Naive B cell (primary cell): ENCODE measurements at regions not wholly inside any gene's neighbourhood (a gene's known extent, or its start where the extent isn't known, plus 50 kb on each side); places are given as distances from the start of the nearest gene placed in this dataset.
"Not testable (repeated sequence)": the region's sequence is repeated elsewhere in the genome, so short reads cannot be mapped to it uniquely, and the experiment has no call there.

Experiments
- ATAC-seq, 2 donors: fragments of 150-1000 bp; cut with Tn5 transposase; 2 replicates each; pipeline ENCODE4 v1.10.0; 2021; ENCODE audit warnings: low read depth in 2 of 2, mild to moderate bottlenecking in 2 of 2, moderate library complexity in 2 of 2
- DNase-seq: peaks from one replicate; pipeline ENCODE4 v3.0.0; 2022
- H3K27ac Mint-ChIP-seq, 6 donors: one replicate each; pipeline ENCODE4 v1.8.0; 2020 to 2022; ENCODE audit warnings: mild to moderate bottlenecking in 6 of 6, mixed read lengths in 6 of 6, moderate library complexity in 5 of 6, inconsistent platforms in 2 of 6
- H3K27me3 Mint-ChIP-seq, 3 donors: one replicate each; pipeline ENCODE4 v1.8.0; 2021 to 2022; ENCODE audit warnings: mixed read lengths in 3 of 3, mild to moderate bottlenecking in 1 of 3
- H3K36me3 Mint-ChIP-seq, 2 donors: one replicate each; pipeline ENCODE4 v1.8.0; 2020 to 2022; ENCODE audit warnings: mixed read lengths in 2 of 2, inconsistent platforms in 1 of 2, mild to moderate bottlenecking in 1 of 2
- H3K4me1 Mint-ChIP-seq, 3 donors: one replicate each; pipeline ENCODE4 v1.8.0; 2020 to 2022; ENCODE audit warnings: mixed read lengths in 3 of 3, inconsistent platforms in 1 of 3, mild to moderate bottlenecking in 1 of 3, moderate library complexity in 1 of 3
- H3K4me3 Mint-ChIP-seq, 8 donors: one replicate each; pipeline ENCODE4 v1.8.0; 2020 to 2022; ENCODE audit warnings: mild to moderate bottlenecking in 8 of 8, mixed read lengths in 8 of 8, moderate library complexity in 8 of 8, inconsistent platforms in 2 of 8
- H3K9me3 Mint-ChIP-seq, 7 donors: one replicate each; pipeline ENCODE4 v1.8.0; 2020 to 2022; ENCODE audit warnings: mixed read lengths in 7 of 7, mild to moderate bottlenecking in 5 of 7, inconsistent platforms in 2 of 7, moderate library complexity in 1 of 7

GRCh38 chr3:61353382-61353781, 102.1 kb upstream of the FHIT start:
- no peaks in the 10 kb centered on the region for H3K36me3 Mint-ChIP-seq
- DNase-seq (no peak), ATAC-seq (no peak)
- H3K4me1 Mint-ChIP-seq = peaks cover 6 to 9% (median 6%) of the 10 kb centered on the region in 3 donors
- peaks cover 0 to 8% (median 4%) of the 10 kb centered on the region in 3 donors for H3K27me3 Mint-ChIP-seq
- H3K4me3 Mint-ChIP-seq = peak overlapping the region in 1 of 8 donors; percentile 17
- no peaks in the 10 kb centered on the region for H3K9me3 Mint-ChIP-seq
- no peak overlapping the region for H3K27ac Mint-ChIP-seq

GRCh38 chr3:61354604-61355003, 103.4 kb upstream of the FHIT start:
- Mint-ChIP-seq H3K27ac (no peak overlapping the region), H3K4me3 (no peak overlapping the region), H3K9me3 (no peaks in the 10 kb centered on the region), H3K36me3 (no peaks in the 10 kb centered on the region), H3K4me1 (peaks cover 6 to 12% (median 8%) of the 10 kb centered on the region in 3 donors), H3K27me3 (peaks cover 0 to 8% (median 4%) of the 10 kb centered on the region in 3 donors)
- no peak for ATAC-seq
- no peak for DNase-seq

DNA sequence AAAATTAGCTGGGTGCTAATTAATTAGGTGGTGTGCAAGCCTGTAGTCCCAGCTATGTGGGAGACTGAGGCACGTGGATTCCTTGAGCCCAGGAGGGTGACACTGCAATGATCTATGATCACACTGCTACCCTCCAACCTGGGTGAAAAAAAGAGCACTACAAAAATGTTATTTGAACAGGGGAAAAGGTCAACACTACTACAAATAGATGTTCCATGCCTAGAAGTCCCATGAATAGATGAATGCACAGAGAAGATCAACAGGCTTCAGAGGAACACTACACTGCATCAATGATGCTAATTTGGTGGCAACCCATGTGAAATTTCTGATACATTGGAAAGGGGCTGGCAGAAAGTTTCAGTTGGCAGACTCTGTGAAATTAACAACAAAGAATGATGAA, 105.4 kb upstream of the FHIT start:
- no peak for ATAC-seq
- Mint-ChIP-seq H3K4me1 (peaks cover 6 to 12% (median 8%) of the 10 kb centered on the region in 3 donors), H3K9me3 (no peaks in the 10 kb centered on the region), H3K36me3 (no peaks in the 10 kb centered on the region), H3K27me3 (peaks cover 0 to 8% (median 4%) of the 10 kb centered on the region in 3 donors), H3K4me3 (peak overlapping the region in 1 of 8 donors; percentile 29), H3K27ac (peak overlapping the region in 1 of 6 donors; percentile 26)
- DNase-seq = no peak

DNA sequence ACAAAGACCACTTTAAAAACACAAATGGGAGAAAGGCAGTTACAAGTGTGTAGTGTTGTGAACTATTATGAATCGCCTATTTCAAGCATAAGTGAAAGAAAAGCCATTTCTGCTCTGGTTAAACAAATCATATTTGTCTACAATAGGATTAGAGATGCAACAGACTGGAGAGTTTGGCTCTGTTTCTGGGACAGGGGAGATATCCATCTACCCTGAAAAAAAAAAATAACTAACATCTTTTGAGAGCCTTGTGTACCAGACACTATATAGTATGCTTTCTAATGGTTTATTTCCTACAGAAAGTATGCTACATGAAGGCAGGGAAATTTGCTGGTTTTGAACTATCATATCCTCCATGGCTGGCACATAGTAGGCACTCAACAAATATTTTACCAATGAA, 106.7 kb upstream of the FHIT start:
- H3K36me3 Mint-ChIP-seq = no peaks in the 10 kb centered on the region
- DNase-seq (no peak), ATAC-seq (no peak)

DNA sequence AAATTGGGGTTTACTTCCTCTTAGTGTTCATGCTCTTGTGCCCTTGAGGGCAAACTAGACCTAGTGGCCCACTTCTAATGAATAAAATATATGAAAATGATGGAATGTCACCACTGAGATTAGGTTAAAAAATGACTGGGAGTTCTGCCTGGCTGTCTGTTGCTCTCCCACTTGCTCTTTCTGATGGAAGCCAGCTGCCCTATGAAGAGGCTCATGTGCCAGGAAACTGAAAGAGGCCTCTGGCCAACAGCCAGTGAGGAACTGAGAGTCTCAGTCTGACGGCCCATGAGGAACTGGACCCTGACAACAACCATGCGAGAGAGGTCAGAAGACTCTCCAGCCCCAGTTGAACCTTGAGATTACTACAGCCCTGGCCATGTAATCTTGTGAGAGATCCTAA, 107.1 kb upstream of the FHIT start:
- Mint-ChIP-seq H3K4me1 (peaks cover 6 to 12% (median 8%) of the 10 kb centered on the region in 3 donors), H3K9me3 (peaks cover 0 to 2% (median 0%) of the 10 kb centered on the region in 7 donors), H3K27me3 (peaks cover 0 to 8% (median 4%) of the 10 kb centered on the region in 3 donors), H3K27ac (peak overlapping the region in 4 of 6 donors; percentile 17 to 82 (median 57)), H3K36me3 (no peaks in the 10 kb centered on the region), H3K4me3 (peak overlapping the region in 1 of 8 donors; percentile 27)
- DNase-seq (no peak), ATAC-seq (peak in 1 of 2 donors; percentile 28)

More for the DNA sequence above, 106.7 kb upstream of the FHIT start:
- H3K27ac Mint-ChIP-seq = no peak overlapping the region
- no peaks in the 10 kb centered on the region for H3K9me3 Mint-ChIP-seq
- peaks cover 6 to 12% (median 8%) of the 10 kb centered on the region in 3 donors for H3K4me1 Mint-ChIP-seq
- H3K4me3 Mint-ChIP-seq = no peak overlapping the region
- H3K27me3 Mint-ChIP-seq = peaks cover 0 to 8% (median 4%) of the 10 kb centered on the region in 3 donors

DNA sequence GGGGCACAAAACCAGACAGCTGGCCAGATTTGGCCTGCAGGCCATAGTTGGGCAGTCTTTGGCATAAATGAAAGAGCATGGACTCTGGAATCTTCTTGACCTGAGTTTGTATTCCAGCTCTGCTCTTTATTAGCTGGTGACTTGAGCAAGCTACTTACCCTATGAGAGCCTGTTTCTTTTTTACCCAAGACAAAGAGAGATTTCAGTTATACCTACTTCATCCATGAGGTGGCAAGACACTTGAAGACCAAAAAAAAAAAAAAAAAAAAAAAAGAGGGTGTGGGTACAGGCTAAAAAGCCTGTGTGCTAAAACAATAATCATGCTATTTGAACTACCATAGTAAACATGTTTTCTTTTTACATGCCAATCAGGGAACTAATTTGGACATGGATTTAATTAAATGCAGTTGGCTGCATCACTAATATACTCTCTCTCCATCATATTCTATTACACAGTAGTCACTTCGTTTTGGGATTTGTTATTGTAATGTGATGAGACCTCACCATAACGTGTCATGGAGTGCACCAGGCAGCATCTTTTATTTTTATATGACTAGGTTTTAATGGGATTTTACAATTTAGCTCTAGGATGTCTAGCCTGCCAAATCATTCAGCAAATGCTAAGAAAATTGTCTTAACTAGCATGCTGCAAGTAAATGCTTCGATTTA, 109.2 kb upstream of the FHIT start:
- H3K9me3 Mint-ChIP-seq = peaks cover 0 to 7% (median 0%) of the 10 kb centered on the region in 7 donors
- peaks cover 0 to 7% (median 0%) of the 10 kb centered on the region in 3 donors for H3K27me3 Mint-ChIP-seq
- H3K36me3 Mint-ChIP-seq = no peaks in the 10 kb centered on the region
- H3K4me3 Mint-ChIP-seq = no peak overlapping the region
- DNase-seq (no peak), ATAC-seq (no peak)
- H3K27ac Mint-ChIP-seq = no peak overlapping the region
- peaks cover 0 to 6% (median 4%) of the 10 kb centered on the region in 3 donors for H3K4me1 Mint-ChIP-seq

GRCh38 chr3:61369678-61370077, 118.4 kb upstream of the FHIT start:
- Mint-ChIP-seq H3K27ac (no peak overlapping the region), H3K27me3 (no peaks in the 10 kb centered on the region), H3K4me1 (no peaks in the 10 kb centered on the region), H3K4me3 (no peak overlapping the region), H3K9me3 (no peaks in the 10 kb centered on the region), H3K36me3 (no peaks in the 10 kb centered on the region)
- DNase-seq (no peak), ATAC-seq (no peak)

DNA sequence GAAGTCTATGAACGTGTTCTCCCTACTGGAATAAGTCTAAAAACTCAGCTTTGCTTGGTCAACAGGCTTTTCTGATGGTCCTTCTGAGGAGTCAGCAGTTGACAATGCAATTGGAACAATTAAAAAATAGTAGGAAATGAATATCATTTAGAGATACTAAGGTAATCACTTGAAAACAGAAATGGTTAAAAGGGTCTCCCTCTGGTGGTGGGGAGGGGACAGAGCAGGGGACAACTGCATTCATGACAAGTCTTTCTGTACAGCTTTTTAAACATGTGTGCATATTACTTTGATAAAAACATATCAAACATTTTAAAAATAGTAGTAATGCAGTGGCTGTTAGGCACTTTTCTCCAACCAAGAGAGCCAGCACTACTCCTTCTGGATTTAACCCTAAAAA, 119.9 kb upstream of the FHIT start:
- Mint-ChIP-seq H3K36me3 (no peaks in the 10 kb centered on the region), H3K4me3 (no peak overlapping the region), H3K4me1 (no peaks in the 10 kb centered on the region), H3K27me3 (no peaks in the 10 kb centered on the region), H3K9me3 (no peaks in the 10 kb centered on the region), H3K27ac (no peak overlapping the region)
- ATAC-seq (no peak), DNase-seq (peak; percentile 7)

DNA sequence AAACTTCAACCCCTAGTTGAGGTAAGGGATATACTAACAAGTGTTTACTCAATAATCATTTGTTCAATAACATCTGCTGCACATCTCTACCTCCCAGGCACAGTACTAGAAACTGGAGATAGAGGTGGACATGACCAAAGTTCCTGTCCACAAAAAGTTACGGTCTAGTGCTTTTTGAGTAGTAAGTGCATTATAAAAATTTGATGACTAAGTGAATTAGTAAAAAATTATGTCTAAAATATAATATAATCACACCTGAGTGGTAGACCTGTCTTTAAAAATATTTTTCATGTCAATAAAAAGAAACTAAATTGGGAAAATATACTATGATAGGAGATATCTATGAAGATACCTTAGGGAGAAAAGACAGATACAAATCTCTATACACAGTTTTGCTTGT, 121.5 kb upstream of the FHIT start:
- ATAC-seq (no peak), DNase-seq (no peak)
- Mint-ChIP-seq H3K27me3 (no peaks in the 10 kb centered on the region), H3K36me3 (no peaks in the 10 kb centered on the region), H3K4me1 (no peaks in the 10 kb centered on the region), H3K4me3 (no peak overlapping the region), H3K9me3 (no peaks in the 10 kb centered on the region), H3K27ac (no peak overlapping the region)

DNA sequence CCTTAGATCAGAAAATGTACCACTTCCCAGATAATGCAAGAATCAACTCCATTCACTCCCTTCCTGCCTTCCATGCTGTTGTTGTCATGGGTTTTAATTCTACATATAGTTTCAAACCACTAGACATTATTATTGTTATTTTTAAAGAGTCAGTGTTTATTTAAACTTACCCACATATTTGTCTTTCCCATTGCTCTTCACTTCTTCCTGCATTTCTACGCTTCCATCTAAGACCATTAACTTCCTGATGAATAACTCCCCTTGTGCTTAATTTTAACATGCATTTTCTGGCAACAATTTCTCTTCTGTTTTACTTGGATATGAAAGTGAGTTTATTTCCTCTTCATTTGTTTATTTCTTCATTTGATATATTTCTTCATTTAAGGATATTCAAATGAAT, 127.1 kb upstream of the FHIT start:
- peaks cover 0 to 5% (median 0%) of the 10 kb centered on the region in 3 donors for H3K4me1 Mint-ChIP-seq

GRCh38 chr3:61381745-61382392, 130.6 kb upstream of the FHIT start:
- H3K27ac Mint-ChIP-seq = no peak overlapping the region
- H3K36me3 Mint-ChIP-seq = no peaks in the 10 kb centered on the region
- DNase-seq (peak; percentile 20), ATAC-seq (no peak)
- H3K4me1 Mint-ChIP-seq = peaks cover 0 to 5% (median 0%) of the 10 kb centered on the region in 3 donors
- no peaks in the 10 kb centered on the region for H3K9me3 Mint-ChIP-seq
- H3K27me3 Mint-ChIP-seq = peaks cover 6 to 20% (median 8%) of the 10 kb centered on the region in 3 donors
- H3K4me3 Mint-ChIP-seq = no peak overlapping the region

More for the DNA sequence above, 127.1 kb upstream of the FHIT start:
- no peak overlapping the region for H3K4me3 Mint-ChIP-seq
- H3K27ac Mint-ChIP-seq = no peak overlapping the region
- no peaks in the 10 kb centered on the region for H3K36me3 Mint-ChIP-seq
- H3K9me3 Mint-ChIP-seq = no peaks in the 10 kb centered on the region
- DNase-seq = no peak
- ATAC-seq = no peak
- peaks cover 6 to 10% (median 8%) of the 10 kb centered on the region in 3 donors for H3K27me3 Mint-ChIP-seq

DNA sequence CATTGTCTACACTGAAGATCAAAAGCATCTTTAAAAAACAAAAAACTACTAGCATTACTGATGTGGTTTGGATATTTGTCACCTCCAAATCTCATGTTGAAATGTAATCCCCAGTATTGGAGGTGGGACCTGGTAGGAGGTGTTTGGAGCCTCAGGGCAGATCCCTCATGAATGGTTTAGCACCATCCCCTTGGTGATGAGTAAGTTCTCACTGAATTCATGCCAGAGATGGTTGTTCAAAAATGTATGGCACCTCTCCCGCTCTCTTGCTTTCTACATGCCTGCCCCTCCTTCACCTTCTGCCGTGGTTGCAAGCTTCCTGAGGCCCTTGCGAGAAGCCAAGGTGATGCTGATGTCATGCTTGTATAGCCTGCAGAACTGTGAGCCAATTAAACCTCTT, 136.6 kb upstream of the FHIT start:
- DNase-seq (no peak), ATAC-seq (no peak)
- Mint-ChIP-seq H3K4me1 (no peaks in the 10 kb centered on the region), H3K27ac (no peak overlapping the region), H3K4me3 (no peak overlapping the region), H3K27me3 (peaks cover 0 to 13% (median 8%) of the 10 kb centered on the region in 3 donors), H3K9me3 (peaks cover 1 to 15% (median 7%) of the 10 kb centered on the region in 7 donors), H3K36me3 (peaks cover 0 to 7% of the 10 kb centered on the region in 2 donors)

- ATAC-seq, H3K27ac Mint-ChIP-seq, H3K4me3 Mint-ChIP-seq, DNase-seq, H3K27me3 Mint-ChIP-seq, H3K36me3 Mint-ChIP-seq, H3K4me1 Mint-ChIP-seq: not testable (repeated sequence)
- peaks cover 4 to 26% (median 20%) of the 10 kb centered on the region in 7 donors for H3K9me3 Mint-ChIP-seq
Measured at GRCh38 chr3:61393480-61393947, 142.3 kb upstream of the FHIT start.

DNA sequence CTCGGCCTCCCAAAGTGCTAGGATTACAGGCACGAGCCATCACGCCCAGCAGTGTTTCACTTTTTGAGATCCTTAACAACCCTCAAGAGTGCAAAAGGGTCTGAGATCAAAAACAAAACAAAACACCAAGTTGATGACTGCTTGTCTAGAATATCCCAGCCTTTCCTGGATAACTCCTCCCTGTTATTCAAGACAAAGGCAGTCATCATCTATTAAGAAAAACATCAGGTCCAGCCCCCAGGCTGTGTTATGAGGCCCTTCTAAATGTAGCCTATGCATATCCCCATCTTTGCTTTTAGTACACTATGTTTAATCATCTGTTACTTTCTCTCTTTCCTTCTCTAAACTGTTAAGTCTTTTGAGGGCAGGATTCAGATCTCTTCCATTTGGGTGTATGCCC, 150.1 kb upstream of the FHIT start:
- Mint-ChIP-seq H3K4me3 (no peak overlapping the region), H3K36me3 (no peaks in the 10 kb centered on the region)
- ATAC-seq = no peak

More for the DNA sequence above, 150.1 kb upstream of the FHIT start:
- Mint-ChIP-seq H3K27ac (no peak overlapping the region), H3K27me3 (peaks cover 0 to 5% (median 0%) of the 10 kb centered on the region in 3 donors), H3K9me3 (peaks cover 0 to 4% (median 0%) of the 10 kb centered on the region in 7 donors), H3K4me1 (no peaks in the 10 kb centered on the region)
- DNase-seq = no peak
